ENCODE measurements at regions not wholly inside any gene's neighbourhood (a gene's known extent, or its start where the extent isn't known, plus 50 kb on each side); places are given as distances from the start of the nearest gene placed in this dataset.
"Not testable (repeated sequence)": the region's sequence is repeated elsewhere in the genome, so short reads cannot be mapped to it uniquely, and the experiment has no call there.

DNA sequence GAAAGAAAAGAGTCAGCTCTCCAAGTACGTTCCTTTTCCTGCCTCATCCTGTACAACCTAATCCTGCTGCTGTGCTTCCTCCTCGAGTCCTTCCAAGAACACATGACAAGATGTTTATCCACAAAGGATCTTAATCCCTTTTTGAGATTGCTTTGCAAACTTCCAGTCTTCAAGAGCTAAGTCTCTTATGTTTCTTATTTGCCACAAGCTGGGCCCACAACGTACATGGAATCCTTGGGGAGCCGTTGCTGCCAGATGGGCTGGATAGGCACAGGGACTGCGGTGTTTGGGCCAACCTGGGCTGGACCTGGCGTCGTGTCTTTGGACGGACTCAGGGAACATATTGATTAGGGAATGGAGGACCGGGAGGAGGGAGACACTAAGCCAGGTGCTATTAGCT, 79.7 kb upstream of the AFDN start:
- no peaks in the 10 kb centered on the region for H3K36me3 ChIP-seq (replicated peaks; ENCODE audit: control insufficient read depth, insufficient read depth, low read length)
- DNase-seq = no peak
- no peaks in the 10 kb centered on the region for H3K27me3 ChIP-seq (ENCODE audit: control insufficient read depth, insufficient read depth, low read length)
- no peak overlapping the region for H3K4me3 ChIP-seq (ENCODE audit: insufficient read depth, low read depth, low read length)

DNA sequence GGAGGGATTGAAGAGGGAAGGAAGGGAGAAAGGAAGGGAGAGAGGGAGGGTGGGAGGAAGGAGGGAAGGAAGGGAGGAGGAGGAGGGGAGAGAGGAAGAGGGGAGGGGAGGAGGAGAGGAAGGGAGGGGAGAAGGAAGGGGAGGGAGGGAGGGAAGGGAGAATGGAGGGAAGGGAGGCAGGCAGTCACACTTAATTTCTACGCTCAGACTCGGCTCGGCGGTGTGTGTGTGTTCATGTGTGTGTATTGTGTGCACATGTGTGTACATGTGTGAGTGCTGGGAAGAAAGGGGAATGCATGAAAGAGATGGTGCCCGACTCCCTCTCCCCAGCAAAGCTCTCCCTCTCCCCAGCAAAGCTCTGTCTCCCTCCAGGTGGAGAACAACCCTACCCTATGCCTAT, 79.1 kb upstream of the AFDN start:
- no peak for DNase-seq

DNA sequence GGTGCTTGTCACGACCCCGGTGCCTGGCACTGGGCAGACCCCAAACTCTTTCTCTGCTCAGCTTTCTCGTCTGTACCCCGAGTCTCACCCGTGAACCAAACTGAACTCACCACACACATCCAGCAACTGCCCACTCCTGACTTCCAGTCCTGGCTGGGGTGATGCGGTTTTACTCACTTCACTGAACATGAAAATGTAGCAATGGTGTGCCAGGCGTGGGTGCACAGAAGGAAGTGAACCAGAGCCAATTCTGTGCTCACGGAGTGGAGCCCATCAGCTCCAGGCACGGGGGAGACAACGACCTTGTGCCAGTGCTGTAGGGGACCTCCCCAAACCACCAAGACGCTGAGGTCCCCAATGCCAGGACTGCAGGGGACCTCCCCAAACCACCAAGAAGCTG, 78.7 kb upstream of the AFDN start:
- no peaks in the 10 kb centered on the region for H3K27me3 ChIP-seq (ENCODE audit: control insufficient read depth, insufficient read depth, low read length)
- no peak overlapping the region for H3K4me3 ChIP-seq (ENCODE audit: insufficient read depth, low read depth, low read length)
- no peak for DNase-seq
- H3K36me3 ChIP-seq (replicated peaks; ENCODE audit: control insufficient read depth, insufficient read depth, low read length) = no peaks in the 10 kb centered on the region

More for the DNA sequence above, 79.1 kb upstream of the AFDN start:
- Histone ChIP-seq H3K27me3 (ENCODE audit: control insufficient read depth, insufficient read depth, low read length) (no peaks in the 10 kb centered on the region), H3K36me3 (replicated peaks; ENCODE audit: control insufficient read depth, insufficient read depth, low read length) (no peaks in the 10 kb centered on the region), H3K4me3 (ENCODE audit: insufficient read depth, low read depth, low read length) (no peak overlapping the region)

DNA sequence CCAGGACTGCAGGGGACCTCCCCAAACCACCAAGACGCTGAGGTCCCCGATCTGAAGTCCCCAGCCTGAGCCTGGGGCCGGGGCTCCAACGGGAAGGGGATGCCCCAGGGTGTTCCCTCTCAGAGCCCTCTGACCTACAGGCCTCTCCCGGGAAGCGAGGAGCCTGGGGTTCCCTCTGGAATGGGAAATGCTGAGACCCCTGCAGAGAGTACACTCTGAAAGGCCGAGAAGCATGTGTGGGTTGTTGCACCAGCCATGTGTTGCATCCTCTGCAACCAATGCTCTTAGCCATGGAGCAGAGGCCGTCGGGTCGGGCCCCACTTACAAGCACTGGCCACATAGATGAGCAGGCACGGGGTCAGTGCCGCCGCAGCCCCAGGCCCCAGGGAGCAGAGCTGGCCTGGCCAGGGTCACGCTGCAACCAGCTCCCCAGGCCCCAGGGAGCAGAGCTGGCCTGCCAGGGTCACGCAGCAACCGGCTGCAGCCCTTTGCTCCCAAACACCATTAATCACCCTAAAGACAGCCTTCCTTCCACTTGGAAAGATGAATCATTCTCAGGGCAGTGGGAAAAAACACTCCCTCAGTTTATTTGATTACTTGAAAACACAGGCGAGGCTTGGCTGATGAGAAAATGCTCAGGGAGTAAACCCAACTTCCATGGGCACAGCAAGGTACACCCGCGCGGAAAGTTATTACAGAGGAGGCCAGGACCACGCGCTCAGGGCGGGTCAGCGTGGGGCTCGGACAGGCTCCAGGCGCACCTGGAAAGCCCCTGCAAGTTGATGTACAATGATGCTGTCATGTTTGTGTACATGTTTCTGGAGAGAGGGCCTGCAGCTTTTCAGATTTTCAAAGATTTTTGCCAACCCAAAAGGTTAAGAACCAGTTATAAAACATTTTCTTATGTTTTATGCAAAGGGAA, 78.0 kb upstream of the AFDN start:
- Histone ChIP-seq H3K4me3 (ENCODE audit: insufficient read depth, low read depth, low read length) (no peak overlapping the region), H3K36me3 (replicated peaks; ENCODE audit: control insufficient read depth, insufficient read depth, low read length) (no peaks in the 10 kb centered on the region), H3K27me3 (ENCODE audit: control insufficient read depth, insufficient read depth, low read length) (no peaks in the 10 kb centered on the region)
- DNase-seq = peak; percentile 64

DNA sequence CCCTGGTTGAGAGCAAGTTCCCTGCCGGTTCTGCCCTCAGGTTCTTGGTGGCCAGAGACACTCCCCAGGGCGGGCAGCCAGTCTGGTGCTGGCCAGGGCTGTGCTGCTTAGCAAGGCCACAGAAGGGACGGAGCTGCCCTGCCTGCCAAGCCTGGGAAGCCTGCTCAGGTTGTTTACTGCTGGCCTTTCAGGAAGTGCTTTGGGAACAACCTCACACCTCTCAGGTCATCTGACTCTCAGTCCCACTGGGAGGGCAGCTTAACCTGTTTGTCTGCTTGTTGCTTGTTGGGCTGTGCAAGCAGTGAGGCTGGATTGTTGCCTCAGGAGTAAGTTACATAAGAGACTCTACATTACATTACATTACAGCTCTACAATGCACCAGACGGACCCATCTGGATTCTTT, 75.8 kb upstream of the AFDN start:
- peak; percentile 78 for DNase-seq

DNA sequence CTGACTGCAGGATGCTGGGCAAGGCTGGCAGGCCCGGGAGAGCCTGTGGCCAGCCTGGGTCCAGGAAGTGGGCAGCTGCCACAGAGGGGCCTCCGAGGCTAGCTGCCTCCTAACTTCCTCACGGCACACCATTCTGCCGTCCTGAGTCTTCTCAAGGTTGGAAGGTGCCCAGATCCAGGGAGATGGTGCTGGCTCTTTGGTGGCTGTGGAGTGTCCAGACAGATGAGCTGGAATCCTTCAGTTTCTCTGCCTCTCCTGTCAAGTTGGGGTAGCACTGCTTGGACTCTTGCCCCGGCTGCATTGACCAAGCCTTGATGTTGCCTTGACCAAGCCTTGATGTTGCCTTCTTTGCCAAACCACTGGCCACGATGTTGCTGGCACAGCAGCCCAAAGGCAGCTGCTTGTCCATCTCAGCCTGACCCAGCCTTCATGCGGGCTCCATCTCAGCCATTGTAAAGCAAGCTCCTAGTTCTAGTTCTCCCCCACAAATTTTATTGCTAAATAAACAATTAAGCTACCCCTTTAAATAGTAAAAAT, 75.1 kb upstream of the AFDN start:
- DNase-seq = no peak
- Histone ChIP-seq H3K4me3 (ENCODE audit: insufficient read depth, low read depth, low read length) (no peak overlapping the region), H3K27me3 (ENCODE audit: control insufficient read depth, insufficient read depth, low read length) (no peaks in the 10 kb centered on the region), H3K36me3 (replicated peaks; ENCODE audit: control insufficient read depth, insufficient read depth, low read length) (no peaks in the 10 kb centered on the region)

More for the DNA sequence above, 75.8 kb upstream of the AFDN start:
- Histone ChIP-seq H3K36me3 (replicated peaks; ENCODE audit: control insufficient read depth, insufficient read depth, low read length) (no peaks in the 10 kb centered on the region), H3K4me3 (ENCODE audit: insufficient read depth, low read depth, low read length) (no peak overlapping the region), H3K27me3 (ENCODE audit: control insufficient read depth, insufficient read depth, low read length) (no peaks in the 10 kb centered on the region)

DNA sequence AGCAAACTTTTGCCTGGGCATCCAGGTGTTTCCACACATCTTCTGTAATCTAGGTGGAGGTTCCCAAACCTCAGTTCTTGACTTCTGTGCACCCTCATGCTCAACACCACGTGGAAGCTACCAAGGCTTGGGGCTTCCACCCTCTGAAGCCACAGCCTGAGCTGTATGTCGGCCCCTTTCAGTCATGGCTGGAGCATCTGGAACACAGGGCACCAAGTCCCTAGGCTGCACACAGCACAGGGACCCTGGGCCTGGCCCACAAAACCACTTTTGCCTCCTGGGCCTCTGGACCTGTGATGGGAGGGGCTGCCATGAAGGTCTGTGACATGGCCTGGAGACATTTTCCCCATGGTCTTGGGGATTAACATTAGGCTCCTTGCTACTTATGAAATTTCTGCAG, 73.4 kb upstream of the AFDN start:
- H3K4me3 ChIP-seq (ENCODE audit: insufficient read depth, low read depth, low read length); H3K36me3 ChIP-seq (replicated peaks; ENCODE audit: control insufficient read depth, insufficient read depth, low read length); DNase-seq; H3K27me3 ChIP-seq (ENCODE audit: control insufficient read depth, insufficient read depth, low read length): not testable (repeated sequence)

DNA sequence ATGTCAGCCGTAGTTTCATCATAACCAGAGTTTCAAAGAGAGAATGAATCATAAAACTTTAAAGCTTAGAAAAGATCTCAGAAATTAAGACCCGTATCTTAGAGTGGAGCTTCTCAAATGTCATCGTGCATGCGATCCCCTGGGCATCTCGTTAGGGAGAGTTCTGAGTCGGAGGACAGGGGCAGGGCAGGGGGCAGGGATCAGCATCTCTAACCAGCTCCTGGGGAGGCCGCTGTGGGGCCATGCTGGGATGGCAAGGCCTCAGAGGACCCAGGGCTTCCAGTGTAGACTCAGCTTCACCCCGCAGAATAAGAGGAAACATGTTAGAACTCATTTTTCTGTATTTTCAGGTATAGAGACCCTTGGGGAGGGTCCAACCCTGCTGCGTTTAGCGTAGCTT, 72.0 kb upstream of the AFDN start:
- no peaks in the 10 kb centered on the region for H3K27me3 ChIP-seq (ENCODE audit: control insufficient read depth, insufficient read depth, low read length)

DNA sequence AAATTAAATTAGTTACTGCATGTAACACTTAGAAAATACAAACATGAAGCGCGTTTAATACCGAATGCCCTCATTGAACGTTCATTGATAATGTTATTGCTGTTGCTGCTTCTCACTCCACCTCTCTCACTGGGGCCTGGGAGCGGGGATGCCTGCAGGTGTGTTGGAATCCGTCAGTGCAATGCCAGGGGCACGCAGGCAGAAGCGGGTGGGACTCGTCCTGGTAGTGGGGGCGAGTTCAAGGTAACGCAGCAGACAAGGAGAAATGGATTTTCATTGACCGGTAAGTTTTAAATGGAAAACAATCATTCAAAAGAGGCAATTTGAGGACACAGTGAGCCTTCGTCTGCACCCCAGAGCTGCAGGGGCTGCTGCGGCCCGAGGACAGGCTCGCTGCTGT, 71.2 kb upstream of the AFDN start:
- Histone ChIP-seq H3K4me3 (ENCODE audit: insufficient read depth, low read depth, low read length) (no peak overlapping the region), H3K27me3 (ENCODE audit: control insufficient read depth, insufficient read depth, low read length) (no peaks in the 10 kb centered on the region), H3K36me3 (replicated peaks; ENCODE audit: control insufficient read depth, insufficient read depth, low read length) (no peaks in the 10 kb centered on the region)
- DNase-seq = no peak

More for the DNA sequence above, 72.0 kb upstream of the AFDN start:
- Histone ChIP-seq H3K4me3 (ENCODE audit: insufficient read depth, low read depth, low read length) (no peak overlapping the region), H3K36me3 (replicated peaks; ENCODE audit: control insufficient read depth, insufficient read depth, low read length) (no peaks in the 10 kb centered on the region)
- no peak for DNase-seq

DNA sequence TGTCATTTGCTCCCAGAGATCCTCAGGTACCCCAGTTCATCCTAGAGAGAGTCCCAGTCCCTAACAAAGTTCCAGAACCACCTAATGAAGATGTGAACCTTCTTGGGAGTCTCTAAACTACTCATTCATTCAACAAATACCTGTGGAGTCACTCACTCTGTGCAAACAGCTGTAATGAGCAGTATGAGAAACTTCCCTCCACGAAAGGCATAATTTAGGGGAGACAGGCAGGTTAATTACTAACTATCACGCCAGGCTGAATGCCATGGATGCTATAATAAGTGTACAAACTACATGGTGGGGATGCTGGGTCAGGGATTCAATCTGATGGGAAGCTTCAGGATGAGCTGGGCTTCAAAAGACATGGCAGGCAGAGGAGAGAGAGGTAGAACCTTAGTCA, 70.1 kb upstream of the AFDN start:
- no peaks in the 10 kb centered on the region for H3K27me3 ChIP-seq (ENCODE audit: control insufficient read depth, insufficient read depth, low read length)
- DNase-seq = no peak
- H3K36me3 ChIP-seq (replicated peaks; ENCODE audit: control insufficient read depth, insufficient read depth, low read length) = no peaks in the 10 kb centered on the region
- no peak overlapping the region for H3K4me3 ChIP-seq (ENCODE audit: insufficient read depth, low read depth, low read length)

DNA sequence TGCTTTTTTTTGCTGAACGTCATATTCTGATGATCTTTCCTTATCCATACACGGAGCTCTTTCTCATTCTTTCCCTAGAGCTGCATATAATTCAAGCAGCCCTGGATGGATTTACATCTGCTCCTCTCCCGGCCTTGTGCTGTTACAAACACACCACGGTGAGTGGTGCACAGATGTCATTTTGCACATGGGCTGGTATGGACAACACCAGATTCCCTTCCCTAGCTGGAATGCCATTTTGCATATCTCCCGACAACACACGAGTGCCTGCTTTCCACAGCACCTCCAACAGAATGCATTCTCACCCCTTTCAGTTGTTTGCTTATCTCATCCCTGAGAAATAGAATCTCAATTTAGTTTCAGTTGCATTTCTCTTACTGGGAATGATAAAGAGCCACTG, 69.5 kb upstream of the AFDN start:
- Histone ChIP-seq H3K36me3 (replicated peaks; ENCODE audit: control insufficient read depth, insufficient read depth, low read length) (no peaks in the 10 kb centered on the region), H3K27me3 (ENCODE audit: control insufficient read depth, insufficient read depth, low read length) (no peaks in the 10 kb centered on the region), H3K4me3 (ENCODE audit: insufficient read depth, low read depth, low read length) (no peak overlapping the region)
- DNase-seq = no peak

DNA sequence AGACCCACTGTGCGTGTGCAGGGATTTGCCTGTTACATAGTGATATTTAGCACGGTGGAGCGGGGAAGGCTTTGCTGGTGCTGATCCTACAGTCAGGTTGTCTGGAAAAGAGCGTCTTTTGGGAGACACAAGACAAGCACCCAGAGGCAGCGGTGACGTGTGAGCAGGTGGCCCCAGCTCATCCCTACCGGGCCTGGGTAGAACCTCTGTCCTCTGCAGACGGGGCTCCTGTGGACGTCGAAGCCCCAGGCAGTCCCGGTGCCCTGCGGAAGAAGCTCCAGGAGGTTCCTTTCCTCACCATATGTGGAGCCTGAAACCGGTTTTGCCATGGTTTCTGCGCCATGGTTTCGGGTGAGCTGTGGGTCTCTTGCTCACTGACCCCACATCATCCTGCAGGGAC, 68.9 kb upstream of the AFDN start:
- H3K27me3 ChIP-seq (ENCODE audit: control insufficient read depth, insufficient read depth, low read length) = no peaks in the 10 kb centered on the region
- no peaks in the 10 kb centered on the region for H3K36me3 ChIP-seq (replicated peaks; ENCODE audit: control insufficient read depth, insufficient read depth, low read length)
- H3K4me3 ChIP-seq (ENCODE audit: insufficient read depth, low read depth, low read length) = no peak overlapping the region
- DNase-seq = no peak

DNA sequence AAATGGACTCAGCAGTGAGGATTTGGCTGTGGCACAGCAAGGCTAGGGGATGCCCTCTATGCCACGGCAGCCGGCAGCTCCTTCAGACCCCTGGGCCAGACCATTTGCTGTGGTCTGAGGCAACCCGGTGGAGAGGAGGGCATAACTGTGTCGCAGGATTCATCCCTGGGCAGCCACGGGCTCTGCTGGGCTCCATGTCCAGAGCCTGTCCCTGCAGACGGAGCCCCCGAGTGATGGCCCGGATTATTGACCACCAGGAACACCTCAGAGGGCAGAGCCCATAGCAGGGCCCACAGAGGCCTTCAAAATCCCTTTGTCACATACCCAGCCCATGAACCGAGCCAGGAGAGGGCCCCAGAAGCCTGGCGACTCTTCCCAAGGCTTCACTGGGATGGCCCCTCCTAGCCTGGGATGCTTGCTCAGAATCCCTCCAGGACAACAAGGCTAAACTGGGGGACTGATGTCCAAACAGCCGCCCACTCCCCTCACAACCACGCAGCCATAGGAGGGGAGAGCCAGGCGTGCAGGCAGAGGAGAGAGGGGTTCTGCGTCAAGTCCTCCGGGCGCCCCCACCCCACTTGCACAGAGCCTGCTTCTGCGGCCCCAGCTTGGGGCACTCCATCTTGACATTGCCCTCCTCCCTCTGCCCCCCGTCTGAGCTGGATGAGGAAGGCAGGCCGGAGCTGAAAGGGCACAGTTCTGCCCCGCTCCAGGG, 68.2 kb upstream of the AFDN start:
- H3K4me3 ChIP-seq (ENCODE audit: insufficient read depth, low read depth, low read length) = no peak overlapping the region
- no peaks in the 10 kb centered on the region for H3K36me3 ChIP-seq (replicated peaks; ENCODE audit: control insufficient read depth, insufficient read depth, low read length)
- no peaks in the 10 kb centered on the region for H3K27me3 ChIP-seq (ENCODE audit: control insufficient read depth, insufficient read depth, low read length)
- DNase-seq = no peak

DNA sequence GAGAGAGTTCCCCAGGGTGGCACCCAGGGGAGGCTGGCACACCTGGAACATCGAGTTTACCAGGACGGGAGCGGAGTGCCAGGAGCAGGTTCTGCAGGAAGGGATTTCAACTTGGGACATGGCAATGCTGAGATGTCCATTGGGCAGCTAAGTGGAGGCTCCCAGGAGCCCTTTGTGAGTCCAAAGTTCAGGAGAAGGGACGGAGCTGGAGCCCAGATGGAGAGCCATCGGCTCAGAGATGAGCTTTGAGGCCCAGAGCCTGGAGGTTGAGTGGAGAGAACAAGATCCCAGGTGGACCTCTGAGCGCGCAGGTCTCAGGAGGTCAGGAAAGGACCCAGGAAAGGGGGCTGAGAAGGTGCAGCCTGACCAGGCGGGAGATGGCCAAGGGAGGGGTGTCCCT, 67.5 kb upstream of the AFDN start:
- Histone ChIP-seq H3K36me3 (replicated peaks; ENCODE audit: control insufficient read depth, insufficient read depth, low read length) (no peaks in the 10 kb centered on the region), H3K4me3 (ENCODE audit: insufficient read depth, low read depth, low read length) (no peak overlapping the region), H3K27me3 (ENCODE audit: control insufficient read depth, insufficient read depth, low read length) (no peaks in the 10 kb centered on the region)
- no peak for DNase-seq

DNA sequence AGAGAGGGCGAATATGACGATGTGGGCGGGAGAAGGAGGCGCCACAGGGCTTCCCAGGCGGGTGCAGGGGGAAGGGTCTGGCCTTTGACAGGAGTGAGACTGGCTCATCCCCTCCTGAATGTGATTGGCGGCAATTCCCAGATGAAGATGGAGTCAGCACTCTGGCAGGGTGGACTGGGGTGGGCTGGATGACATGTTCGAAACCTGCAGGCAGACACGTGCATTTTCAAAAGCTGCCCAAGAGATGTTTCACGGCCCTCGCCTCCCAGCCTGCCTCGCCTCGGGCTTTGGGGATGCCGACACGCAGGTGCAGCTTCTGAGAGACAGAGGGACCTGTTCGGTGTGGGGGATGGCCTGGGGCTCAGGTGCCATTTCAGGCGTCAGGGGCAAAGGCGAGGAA, 66.8 kb upstream of the AFDN start:
- no peak for DNase-seq
- no peaks in the 10 kb centered on the region for H3K27me3 ChIP-seq (ENCODE audit: control insufficient read depth, insufficient read depth, low read length)
- no peak overlapping the region for H3K4me3 ChIP-seq (ENCODE audit: insufficient read depth, low read depth, low read length)
- H3K36me3 ChIP-seq (replicated peaks; ENCODE audit: control insufficient read depth, insufficient read depth, low read length) = no peaks in the 10 kb centered on the region
